CD4-positive, alpha-beta T cell treated with Interleukin-17A for 4 hours (primary cell): ENCODE measurements at regions not wholly inside any gene's neighbourhood (a gene's known extent, or its start where the extent isn't known, plus 50 kb on each side); places are given as distances from the start of the nearest gene placed in this dataset.
A peak's percentile ranks its signal among the peaks of the same experiment; 100 is the strongest.
"Not testable (repeated sequence)": the region's sequence is repeated elsewhere in the genome, so short reads cannot be mapped to it uniquely, and the experiment has no call there.

Experiments used
- DNase-seq: peaks from one replicate; pipeline ENCODE4 v3.0.0-alpha.2; 2020; ENCODE audit warnings: mixed read lengths

- no peak for DNase-seq
Measured at GRCh38 chr5:91283326-91283725, 99.8 kb downstream of the ARRDC3 start.

DNA sequence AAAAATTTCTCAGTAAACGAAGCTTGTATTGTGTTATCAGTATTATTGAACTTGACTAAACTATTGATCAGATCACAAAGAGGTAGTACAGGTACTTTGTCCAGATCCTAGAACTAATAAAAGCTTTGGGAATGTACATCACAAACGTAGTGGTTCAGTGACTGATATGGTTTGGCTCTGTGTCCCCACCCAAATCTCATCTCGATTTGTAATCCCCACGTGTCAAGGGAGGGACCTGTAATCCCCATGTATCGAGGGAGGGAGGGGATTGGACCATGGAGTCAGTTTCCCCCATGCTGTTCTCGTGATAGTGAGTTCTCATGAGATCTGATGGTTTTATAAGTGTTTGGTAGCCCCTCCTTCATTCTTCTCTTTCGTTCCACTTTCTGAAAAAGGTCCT, 100.9 kb downstream of the ARRDC3 start:
- no peak for DNase-seq

DNA sequence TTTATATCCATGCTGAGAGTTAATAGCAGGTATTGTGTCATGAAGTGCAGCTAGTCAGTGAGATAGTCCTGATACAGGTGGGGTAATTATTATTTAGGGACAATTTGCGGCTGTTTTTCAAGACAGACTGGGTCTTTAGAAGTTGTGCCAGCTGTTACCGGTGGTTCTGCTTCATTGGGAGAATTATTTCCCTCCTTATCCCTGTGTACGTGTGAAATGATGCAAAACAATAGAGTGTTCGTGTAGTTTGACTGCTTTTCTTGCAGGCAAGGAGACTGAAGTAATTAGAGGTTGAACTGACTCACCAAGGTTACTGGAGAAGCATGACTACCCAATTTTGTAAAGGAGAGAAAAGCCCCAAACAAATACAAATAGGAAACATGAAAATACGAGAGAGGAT, 101.7 kb downstream of the ARRDC3 start:
- no peak for DNase-seq

DNA sequence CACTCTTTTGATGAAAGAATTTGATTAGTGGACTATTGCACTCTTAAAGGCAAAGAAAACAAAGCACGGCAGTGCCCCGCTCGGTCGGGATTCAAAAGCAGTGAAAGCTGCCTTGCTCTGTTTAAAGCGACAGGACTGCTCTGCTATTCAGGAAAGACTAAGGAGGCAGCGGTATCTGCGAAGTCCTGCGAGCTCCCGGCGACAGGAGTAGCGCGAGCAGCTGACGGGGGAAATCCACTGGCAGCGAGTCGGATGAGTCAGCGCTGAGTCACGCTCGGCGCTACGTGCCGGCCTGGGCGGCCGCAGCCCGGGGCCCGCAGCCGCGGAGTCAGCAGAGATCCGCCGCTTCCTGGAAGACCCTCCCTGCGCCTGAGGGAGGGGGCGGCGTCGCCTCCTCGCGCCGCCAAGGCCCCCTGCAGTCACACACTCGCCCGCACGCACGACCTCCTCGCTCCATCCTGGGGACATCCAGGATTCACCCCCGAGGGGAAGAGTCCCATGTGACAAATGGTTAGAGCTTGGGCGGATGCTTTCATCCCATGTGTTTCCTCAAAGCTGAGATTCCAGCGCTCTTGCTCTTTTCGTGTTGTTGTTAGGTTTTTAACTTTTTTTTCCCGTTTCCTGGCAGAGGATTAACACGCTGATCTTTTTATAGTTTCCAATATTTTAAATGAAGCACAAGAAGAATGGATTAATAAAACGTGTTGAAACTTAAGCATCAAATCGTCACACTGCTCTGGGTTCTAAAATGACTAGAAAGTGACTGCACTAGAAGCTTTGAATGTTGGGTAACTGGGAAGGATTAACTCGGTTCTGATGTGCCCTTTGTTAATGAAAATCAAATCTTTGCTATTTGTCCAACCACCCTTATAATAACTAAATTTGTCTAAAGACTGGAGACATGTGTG, 102.5 kb downstream of the ARRDC3 start:
- DNase-seq, result peak; percentile 92

- DNase-seq, result no peak
Measured at GRCh38 chr5:91277840-91278239, 105.3 kb downstream of the ARRDC3 start.

DNA sequence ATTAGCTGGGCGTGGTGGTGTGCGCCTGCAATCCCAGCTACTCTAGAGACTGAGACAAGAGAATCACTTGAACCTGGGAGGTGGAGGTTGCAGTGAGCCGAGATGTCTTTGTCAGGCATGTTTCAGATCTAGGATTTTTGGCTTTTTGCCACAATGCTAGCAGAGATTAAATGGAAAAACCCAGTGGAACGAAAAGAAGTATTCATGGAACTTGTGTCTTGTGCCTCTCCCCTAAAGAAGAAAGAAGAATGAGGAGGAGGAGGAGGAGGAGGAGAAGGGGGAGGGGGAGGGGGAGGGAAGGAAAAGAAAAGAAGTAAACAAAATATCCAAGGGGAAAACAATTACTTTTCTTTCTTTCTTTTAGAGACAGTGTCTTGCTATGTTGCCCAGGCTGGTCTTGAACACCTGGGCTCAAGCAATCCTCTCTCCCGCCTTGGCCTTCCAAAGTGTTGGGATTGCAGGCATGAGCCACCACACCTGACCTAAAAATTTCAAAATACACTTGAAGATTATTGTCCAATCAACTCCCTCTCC, 106.0 kb downstream of the ARRDC3 start:
- DNase-seq, result no peak

DNA sequence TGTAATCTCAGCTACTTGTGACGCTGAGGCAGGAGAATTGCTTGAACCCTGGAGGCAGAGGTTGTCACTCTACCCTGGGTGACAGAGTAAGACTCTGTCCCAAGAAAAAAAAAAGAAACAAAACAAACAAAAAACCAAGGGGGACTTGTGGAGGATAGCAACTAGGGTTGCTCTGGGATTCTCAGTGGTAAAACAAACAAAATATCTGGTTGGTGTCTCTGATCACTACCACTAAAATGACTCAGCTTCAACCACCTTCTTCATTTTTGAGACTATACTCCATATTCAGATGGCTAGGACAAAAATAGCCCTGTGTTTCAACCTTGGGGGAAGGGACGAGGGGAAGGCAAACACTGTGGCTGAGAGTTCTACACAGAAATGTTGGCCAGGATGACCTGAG, 110.3 kb downstream of the ARRDC3 start:
- DNase-seq, result no peak

- DNase-seq, result no peak
Measured at GRCh38 chr5:91271999-91272398, 111.1 kb downstream of the ARRDC3 start.

GRCh38 chr5:91269198-91269597, 113.9 kb downstream of the ARRDC3 start:
- peak; percentile 49 for DNase-seq

- no peak for DNase-seq
Measured at GRCh38 chr5:91266184-91266705, 116.9 kb downstream of the ARRDC3 start.

GRCh38 chr5:91264311-91265051, 118.6 kb downstream of the ARRDC3 start:
- DNase-seq, result no peak

- no peak for DNase-seq
Measured at GRCh38 chr5:91263898-91264297, 119.2 kb downstream of the ARRDC3 start.

DNA sequence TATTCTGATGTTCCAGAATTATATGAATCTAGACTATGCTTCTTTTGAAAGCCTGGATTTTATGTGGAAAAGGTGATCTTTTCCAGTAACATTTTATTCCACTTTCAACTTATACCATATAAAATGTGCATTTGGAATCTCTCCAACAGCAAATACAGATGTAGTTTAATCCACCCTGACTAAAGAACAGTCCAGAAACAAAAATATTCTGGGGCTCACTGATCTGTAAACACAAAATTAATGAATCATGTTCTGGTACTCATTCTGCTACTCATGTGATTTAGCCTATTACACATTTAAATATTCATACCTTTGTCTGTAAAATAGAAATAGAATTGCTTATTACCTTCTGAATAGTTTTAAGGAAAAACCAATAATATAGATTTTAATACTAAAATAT, 125.8 kb downstream of the ARRDC3 start:
- no peak for DNase-seq

- no peak for DNase-seq
Measured at GRCh38 chr5:91256142-91256524, 127.0 kb downstream of the ARRDC3 start.

DNA sequence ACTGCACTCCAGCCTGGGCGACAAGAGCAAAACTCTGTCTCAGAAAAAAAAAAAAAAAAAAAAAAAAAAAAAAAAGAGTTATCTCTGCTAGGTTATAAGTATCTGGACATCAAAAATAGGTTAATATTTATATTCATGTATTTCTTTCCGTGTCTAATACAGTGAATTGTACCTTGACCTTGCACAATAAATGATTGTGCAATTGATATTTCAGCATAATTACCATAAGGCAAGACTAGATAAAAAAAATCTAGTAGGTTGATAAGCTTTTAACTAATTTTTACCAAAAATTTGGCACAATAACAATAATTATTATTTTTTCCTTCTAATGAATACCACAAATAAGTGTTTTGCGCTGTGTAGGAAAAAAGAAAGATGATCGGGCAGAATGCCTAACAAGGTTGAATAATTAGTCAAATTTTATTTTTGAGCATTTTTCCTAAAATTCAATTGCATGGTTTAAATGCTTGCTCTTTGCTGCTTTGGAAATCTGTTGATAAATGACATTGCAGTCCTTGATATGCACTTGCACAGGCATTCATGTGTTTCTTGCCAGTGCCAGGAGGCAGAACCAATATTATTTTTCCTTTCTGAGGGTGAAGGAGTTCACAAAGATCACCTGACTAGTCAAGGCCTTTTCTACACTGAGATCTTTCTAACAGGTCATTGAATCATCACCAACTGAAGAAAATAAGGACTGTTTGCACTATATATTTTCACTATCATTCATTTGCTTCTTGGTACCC, 127.5 kb downstream of the ARRDC3 start:
- no peak for DNase-seq

DNA sequence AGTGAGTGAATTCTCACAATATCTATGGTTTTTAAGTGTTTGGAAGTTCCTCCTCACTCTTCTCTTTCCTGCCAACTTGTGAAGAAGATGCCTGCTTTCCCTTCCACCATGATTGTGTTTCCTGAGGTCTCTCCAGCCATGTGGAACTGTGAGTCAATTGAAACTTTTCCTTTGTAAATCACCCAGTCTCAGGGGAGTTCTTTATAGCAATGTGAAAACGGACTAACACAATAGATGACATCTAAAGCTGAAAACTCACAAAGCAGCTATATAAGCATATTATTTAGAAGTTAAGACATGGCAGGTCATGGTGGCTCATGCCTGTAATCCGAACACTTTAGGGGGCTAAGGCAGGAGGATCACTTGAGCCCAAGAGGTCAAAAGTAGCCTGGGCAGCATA, 130.2 kb downstream of the ARRDC3 start:
- DNase-seq, result no peak

DNA sequence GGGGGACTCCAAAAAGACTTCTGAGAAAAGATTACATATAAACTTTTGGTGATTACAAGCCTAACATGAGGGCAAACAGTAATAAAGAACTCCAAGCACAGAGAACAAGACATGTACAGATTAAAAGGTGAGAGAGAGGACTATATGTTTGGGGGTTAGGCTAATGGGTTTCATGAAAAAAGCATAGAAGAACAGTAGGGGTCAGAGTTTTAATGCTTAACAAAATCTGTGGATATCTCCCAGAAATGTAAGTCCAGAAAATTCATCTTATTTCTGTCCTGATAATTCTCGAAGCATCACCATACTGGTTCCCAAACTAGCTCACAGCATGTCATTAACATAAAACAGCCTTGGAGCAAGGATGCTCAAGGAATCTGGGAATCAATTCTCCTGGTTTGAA, 137.2 kb downstream of the ARRDC3 start:
- no peak for DNase-seq

GRCh38 chr5:91245074-91245452, 138.1 kb downstream of the ARRDC3 start:
- no peak for DNase-seq

GRCh38 chr5:91244380-91245073, 138.6 kb downstream of the ARRDC3 start:
- no peak for DNase-seq

DNA sequence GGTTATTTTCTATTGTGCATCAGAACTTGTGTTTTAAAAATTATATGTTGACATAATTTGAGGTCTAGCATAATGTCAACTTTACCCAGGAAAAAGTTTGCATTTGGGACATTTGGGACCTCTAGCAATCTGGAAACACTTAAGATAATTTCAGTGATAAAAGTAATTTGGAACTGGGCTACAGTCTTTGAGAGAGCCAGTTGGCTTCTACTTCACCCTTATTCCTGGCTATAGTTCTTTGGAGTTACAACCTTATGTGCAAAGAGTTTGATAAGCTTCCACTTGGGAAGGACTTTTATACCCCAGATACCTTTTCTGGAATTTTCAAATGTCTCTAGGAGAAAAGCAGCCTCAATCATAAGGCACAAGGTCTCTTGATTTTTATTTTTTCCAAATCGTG, 139.3 kb downstream of the ARRDC3 start:
- DNase-seq, result no peak

DNA sequence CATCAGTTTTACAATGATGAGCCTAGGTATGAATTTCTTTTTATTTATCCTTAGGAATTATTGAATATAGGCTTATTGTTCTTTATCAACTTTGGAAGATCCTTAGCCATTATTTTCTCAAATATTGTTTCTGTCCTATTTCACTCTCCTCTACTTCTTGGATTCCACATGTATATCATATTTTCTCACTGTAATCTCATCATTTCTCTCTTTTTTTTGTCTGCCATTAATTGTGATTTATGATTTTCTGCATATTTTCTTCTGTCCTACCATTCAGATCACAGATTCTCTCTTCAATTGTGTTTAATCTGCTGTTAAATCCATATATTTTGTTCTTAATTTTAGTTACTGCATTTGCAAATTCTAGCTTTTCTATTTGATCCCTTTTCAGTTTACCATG, 139.8 kb downstream of the ARRDC3 start:
- DNase-seq, result no peak

DNA sequence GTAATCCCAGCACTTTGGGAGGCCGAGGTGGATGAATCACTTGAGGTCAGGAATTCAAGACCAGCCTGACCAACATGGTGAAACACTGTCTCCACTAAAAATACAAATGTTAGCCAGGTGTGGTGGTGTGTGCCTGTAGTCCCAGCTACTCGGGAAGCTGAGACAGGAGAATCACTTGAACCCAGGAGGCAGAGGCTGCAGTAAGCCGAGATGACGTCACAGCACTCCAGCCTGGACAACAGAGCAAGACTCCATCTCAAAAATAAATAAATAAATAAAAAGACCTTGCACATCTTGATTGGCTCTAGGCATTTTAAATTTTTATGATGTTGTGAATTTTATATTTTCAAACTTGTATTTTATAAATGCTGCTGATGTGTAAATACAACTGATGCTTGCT, 141.7 kb downstream of the ARRDC3 start:
- not testable (repeated sequence) for DNase-seq
